ENCODE measurements at regions not wholly inside any gene's neighbourhood (a gene's known extent, or its start where the extent isn't known, plus 50 kb on each side); places are given as distances from the start of the nearest gene placed in this dataset.

DNA sequence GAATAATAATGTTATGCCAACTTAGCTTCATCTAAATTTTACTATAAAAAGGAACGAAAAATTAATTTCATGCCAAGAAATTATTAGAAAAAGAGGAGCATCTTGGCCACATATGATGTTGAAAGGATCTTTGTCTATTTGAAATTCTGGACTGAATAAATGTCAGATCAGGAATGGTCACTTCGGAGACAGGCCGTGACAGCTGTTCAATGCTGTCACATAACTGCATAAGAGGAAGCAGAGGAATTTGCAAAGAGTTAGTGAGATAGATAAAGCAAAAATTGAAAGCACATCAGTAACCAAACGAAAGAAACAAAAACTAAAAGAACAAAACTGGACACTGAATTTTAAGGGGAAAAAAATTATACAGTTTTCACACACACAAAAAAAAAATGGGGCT, 100.9 kb downstream of the GASK1B start:
- H3K4me3 ChIP-seq (ENCODE audit: low read length) = no peak overlapping the region
- DNase-seq (ENCODE audit: low read depth) = no peak
- TF ChIP-seq, protein P1, sequence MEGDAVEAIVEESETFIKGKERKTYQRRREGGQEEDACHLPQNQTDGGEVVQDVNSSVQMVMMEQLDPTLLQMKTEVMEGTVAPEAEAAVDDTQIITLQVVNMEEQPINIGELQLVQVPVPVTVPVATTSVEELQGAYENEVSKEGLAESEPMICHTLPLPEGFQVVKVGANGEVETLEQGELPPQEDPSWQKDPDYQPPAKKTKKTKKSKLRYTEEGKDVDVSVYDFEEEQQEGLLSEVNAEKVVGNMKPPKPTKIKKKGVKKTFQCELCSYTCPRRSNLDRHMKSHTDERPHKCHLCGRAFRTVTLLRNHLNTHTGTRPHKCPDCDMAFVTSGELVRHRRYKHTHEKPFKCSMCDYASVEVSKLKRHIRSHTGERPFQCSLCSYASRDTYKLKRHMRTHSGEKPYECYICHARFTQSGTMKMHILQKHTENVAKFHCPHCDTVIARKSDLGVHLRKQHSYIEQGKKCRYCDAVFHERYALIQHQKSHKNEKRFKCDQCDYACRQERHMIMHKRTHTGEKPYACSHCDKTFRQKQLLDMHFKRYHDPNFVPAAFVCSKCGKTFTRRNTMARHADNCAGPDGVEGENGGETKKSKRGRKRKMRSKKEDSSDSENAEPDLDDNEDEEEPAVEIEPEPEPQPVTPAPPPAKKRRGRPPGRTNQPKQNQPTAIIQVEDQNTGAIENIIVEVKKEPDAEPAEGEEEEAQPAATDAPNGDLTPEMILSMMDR (conservative IDR thresholded peaks at IDR 0.05; ENCODE audit: low read depth, low read length) = no peak

- no peak overlapping the region for H3K4me3 ChIP-seq (ENCODE audit: low read length)
- TF ChIP-seq, protein P1 (conservative IDR thresholded peaks at IDR 0.05; ENCODE audit: low read depth, low read length) = no peak
- peak; percentile 44 for DNase-seq (ENCODE audit: low read depth)
Measured at GRCh38 chr4:158068068-158068467, 104.8 kb downstream of the GASK1B start.

- no peak for DNase-seq (ENCODE audit: low read depth)
- TF ChIP-seq, protein P1 (conservative IDR thresholded peaks at IDR 0.05; ENCODE audit: low read depth, low read length) = no peak
- H3K4me3 ChIP-seq (ENCODE audit: low read length) = no peak overlapping the region
Measured at GRCh38 chr4:158067646-158068045, 105.2 kb downstream of the GASK1B start.

DNA sequence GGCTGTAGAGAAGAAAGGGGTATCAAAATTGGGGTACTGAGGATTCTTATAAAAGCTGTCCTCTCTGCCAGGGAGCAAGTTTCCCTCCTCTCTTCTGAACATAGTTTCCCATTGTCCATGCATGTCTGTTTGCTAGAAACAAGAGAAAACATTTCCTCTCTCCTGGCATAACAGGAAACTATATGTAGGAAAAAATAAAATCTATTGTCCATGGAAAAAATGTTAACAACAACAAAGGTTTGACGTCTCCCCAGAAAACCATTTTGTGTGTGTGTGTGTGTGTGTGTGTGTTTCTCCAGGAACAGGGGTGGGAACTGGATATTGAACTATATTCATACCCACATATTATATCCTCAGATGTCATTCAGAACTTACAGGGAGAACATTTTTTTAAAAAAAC, 107.2 kb downstream of the GASK1B start:
- TF ChIP-seq, protein P1 (conservative IDR thresholded peaks at IDR 0.05; ENCODE audit: low read depth, low read length) = no peak
- DNase-seq (ENCODE audit: low read depth) = no peak
- H3K4me3 ChIP-seq (ENCODE audit: low read length) = no peak overlapping the region

- TF ChIP-seq, protein P1 (conservative IDR thresholded peaks at IDR 0.05; ENCODE audit: low read depth, low read length) = no peak
- no peak for DNase-seq (ENCODE audit: low read depth)
- no peak overlapping the region for H3K4me3 ChIP-seq (ENCODE audit: low read length)
Measured at GRCh38 chr4:158065176-158065575, 107.6 kb downstream of the GASK1B start.

- H3K4me3 ChIP-seq (ENCODE audit: low read length) = no peak overlapping the region
- no peak for DNase-seq (ENCODE audit: low read depth)
- TF ChIP-seq, protein P1 (conservative IDR thresholded peaks at IDR 0.05; ENCODE audit: low read depth, low read length) = no peak
Measured at GRCh38 chr4:158056689-158057245, 116.1 kb downstream of the GASK1B start.

GRCh38 chr4:158055668-158056067, 117.2 kb downstream of the GASK1B start:
- no peak for DNase-seq (ENCODE audit: low read depth)
- TF ChIP-seq, protein P1 (conservative IDR thresholded peaks at IDR 0.05; ENCODE audit: low read depth, low read length) = no peak
- H3K4me3 ChIP-seq (ENCODE audit: low read length) = no peak overlapping the region

Data from retinal pigment epithelial cell (primary cell).